ENCODE measurements at regions not wholly inside any gene's neighbourhood (a gene's known extent, or its start where the extent isn't known, plus 50 kb on each side); places are given as distances from the start of the nearest gene placed in this dataset.

DNA sequence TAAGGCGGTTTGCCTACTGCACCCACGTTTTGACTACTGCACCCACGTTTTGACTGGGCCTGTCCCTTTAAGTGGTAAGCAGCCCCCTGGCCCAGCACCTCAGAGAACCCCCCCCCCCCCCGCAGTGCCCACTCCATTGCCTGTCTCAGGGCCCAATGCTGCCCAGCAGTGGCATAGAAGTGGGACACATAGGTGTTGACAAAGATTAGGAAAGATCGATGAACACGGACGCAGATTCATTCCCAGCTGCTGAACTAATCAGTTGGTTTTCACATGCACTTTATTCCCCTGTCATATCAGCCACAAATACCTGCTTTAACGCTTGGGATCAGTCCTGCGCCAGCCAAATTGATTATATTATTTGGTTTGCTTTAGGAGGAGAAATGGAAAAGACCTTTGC, 268.8 kb upstream of the SKOR2 start:
- no peak for TF ChIP-seq CTCF (IDR thresholded peaks at IDR 0.05)
- TF ChIP-seq POLR2AphosphoS5 (IDR thresholded peaks at IDR 0.05) = no peak
- TF ChIP-seq EP300 (IDR thresholded peaks at IDR 0.05) = no peak
- TF ChIP-seq POLR2A (IDR thresholded peaks at IDR 0.05) = no peak
